ENCODE measurements at regions not wholly inside any gene's neighbourhood (a gene's known extent, or its start where the extent isn't known, plus 50 kb on each side); places are given as distances from the start of the nearest gene placed in this dataset.
"Not testable (repeated sequence)": the region's sequence is repeated elsewhere in the genome, so short reads cannot be mapped to it uniquely, and the experiment has no call there.

DNA sequence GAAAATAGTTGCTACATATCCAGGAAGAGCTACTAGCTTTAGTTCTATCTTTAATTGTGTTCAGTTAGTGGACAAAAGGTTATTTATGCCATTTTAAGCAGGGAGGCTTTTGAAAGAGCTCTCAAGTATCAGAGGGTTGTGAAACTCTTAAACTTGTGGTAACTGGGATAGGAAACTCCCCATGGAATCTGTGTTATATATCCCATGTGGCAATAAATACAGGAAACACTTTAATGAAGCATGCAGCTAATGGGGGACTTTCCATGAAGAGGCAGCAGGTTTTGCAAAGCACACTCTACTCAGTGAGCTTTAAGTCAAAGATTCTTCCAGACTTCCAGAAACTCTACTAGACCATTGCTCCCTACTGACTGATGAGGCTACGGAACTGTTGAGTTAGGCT lies 805.0 kb upstream of the C9orf72 start:
- no peak for DNase-seq

DNA sequence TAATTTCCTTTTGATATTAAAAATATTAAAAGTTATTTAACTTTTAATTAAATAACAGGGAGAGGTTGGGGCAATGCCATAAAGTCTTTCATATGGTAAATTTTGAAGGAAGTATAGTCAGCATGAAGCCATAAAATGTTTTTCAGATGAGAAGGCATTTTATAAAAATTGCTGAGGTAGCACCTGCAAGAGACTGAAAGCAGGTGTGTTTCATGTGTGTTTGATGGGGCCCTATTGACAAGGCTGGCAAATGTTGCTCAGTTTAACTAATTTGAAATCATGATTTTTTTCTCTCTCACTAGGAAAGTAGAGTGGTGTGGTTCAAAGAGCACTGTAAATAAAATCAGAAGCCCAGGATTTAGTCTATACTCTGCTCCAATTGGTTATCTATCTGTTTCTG lies 805.8 kb upstream of the C9orf72 start:
- no peak for DNase-seq

DNA sequence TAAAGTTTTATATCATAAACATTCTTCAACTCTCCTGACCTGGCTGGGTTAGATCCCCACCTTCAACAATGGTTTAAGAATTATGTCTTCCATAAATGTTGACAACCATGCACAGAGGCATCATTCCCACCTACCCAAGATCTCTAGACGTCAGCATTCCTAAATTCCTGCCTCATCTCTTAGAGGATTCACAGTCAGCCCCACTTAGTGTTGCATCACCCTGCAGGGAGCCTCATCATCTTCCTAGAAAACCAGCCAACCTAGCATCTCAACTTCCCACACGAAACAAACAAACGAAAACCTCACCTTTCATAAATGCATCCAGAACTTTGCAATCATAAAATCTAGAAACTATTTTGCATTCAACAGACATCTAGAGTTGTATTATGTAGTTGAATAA lies 816.1 kb upstream of the C9orf72 start:
- DNase-seq = no peak

DNA sequence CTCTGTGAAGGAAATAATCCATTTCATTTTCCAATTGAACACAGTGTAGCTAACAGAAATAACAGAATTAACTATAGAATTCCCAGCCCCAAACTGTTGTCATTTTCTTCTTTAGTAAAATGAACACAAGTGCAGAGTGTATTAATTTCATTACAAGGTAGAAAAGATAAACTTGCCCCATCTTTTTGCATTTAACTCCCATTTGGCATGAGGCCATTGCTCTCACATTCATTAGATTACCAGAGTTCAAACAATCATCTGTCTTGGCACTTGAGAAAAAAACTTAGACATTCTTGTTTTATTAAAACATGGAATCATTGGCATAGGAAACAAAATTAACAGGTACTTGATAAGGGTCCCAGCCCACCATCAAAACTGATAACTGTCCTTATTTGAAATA lies 821.5 kb upstream of the C9orf72 start:
- DNase-seq = no peak

DNA sequence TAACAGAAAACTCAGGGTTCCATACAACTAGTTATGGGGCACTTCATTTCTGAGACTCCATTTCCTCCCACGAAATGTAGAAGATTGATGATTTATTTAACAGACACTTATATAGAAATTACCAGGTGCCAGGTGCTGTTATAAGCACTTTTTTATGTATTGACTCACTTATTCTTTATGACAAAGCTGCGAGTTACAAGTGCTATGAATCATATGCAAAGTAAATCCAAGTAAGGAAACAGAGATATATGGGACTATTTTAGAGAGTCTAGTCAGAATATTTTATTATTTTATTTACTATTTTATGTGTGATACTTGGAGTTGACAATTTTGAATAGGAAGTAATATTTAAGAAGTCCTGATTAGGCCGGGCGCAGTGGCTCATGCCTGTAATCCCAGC lies 822.8 kb upstream of the C9orf72 start:
- no peak for DNase-seq

DNA sequence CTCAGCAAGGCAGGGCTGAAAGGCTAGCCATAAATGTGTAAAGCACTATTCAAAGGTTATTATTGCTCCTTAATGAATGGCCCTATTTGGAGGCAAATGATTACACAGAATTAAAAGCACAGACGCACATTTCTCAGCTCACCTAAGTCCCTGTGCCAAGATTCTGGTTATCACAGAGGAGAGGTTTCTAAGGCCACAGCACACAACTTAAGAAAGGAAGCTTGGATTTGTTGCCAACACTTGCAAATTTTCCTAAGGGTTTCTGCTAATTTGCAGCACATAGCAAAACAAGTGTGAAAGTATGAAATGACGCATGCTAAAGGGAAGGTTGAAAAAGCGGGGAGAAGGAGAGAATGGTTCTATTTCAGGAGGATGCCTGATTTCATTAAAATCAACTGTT lies 834.1 kb upstream of the C9orf72 start:
- no peak for DNase-seq

DNA sequence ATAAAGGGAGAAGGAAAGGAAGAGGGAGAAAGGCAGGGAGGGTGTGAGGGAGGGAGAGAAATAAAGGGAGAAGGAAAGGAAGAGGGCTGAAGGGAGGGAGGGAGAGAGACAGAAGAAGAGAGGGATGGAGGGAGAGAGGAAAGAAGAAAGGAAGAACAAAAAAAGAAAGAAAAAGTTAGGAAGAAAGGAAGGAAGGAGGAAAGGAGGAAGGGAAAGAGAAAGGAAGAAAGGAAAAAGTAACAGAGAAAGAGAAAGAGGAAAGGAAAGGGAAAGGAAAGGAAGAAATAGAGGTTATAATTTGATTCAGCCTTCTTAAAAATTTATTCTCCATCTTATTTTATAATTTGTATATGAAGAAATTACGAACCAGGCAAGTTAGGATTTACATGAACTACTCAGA lies 836.6 kb upstream of the C9orf72 start:
- DNase-seq = no peak

DNA sequence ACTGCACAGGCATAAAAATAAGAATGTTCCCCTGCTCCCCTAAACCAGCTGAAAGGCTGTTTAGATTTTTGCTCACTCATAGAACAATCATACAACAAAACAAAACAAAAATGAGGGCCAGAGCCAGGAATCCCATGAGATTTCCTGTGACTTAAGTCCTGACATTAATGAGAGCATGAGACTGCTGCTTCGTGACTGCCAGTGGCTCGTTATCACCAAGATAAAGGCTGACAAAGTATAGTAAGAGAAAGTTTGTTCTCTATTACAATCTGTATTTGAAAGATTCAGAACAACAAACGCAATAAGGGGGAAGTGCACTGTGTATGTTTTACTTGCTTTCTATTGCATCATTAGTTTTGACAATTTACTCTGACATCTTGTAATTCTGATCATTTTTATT lies 837.1 kb upstream of the C9orf72 start:
- DNase-seq = no peak

DNA sequence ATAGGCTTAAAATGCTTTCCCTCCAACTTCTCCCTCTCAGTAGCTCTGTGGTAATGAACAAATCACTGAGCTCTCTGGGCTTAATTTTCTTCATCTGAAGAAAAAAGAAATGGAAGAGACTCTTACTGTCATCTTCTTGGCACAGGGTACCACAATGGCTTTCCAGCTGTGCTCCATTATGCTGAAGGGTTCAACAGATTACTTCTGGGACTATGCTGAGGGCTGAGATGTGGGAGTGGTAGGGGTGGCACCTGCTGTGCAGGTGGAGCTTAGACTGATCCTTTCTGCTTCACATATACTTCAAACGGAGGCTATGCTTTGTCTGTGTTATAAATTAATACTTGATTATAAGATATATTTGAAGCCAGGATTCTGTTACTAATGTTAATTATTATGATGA lies 840.2 kb upstream of the C9orf72 start:
- no peak for DNase-seq

DNA sequence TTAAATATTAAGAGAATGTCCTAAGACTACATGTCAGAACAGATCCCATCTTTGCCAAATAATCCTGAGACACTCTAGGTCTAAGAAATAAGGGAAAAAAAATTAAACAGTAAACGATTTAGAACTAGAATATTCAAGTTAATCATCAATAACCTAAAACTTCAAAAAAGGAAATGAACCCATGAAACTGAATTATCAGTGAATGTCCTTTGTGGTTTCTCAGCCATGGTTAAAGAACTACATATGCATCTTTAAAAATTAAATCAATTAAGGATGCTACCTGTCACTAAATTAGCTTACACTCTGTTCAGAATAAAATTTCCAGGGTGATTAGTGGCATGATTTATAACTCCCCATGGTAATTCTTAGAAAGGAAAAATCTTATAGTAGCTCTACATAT lies 850.0 kb upstream of the C9orf72 start:
- no peak for DNase-seq

DNA sequence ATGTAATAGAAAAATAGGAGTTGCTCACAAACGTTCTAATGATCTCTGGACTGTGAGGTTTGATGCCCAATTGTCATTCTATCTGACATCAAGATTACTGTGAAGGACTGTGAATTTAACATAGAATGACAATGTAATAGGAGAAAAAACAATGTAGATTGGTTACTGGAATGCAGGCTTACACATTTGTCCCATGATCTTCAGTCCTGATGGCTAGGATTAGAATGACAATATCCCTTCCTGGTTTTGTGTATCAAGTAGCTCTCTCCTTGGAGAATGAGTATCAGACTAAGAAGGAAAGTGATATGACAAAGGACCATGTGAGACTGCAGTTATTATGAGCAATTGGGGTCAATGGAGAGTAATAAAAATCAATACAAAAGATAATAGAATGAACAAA lies 862.2 kb upstream of the C9orf72 start:
- no peak for DNase-seq

DNA sequence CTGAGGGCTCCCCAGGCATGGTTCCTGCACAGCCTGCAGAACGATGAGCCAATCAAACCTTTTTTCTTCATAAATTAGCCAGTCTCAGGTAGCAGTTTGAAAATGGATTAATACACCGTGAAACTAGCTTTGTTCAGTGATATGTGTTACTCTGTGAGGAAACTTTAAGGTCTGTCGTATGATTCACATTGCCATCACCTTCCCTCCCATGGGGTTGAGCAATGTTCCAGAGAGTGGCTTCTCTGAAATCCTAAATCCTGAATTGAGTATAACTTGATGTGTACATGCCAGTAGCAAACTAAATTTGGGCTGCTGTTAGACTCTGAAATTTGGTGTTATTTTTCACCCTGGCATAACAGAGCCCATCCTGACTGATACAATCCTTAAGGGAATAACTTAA lies 866.4 kb upstream of the C9orf72 start:
- no peak for DNase-seq

DNA sequence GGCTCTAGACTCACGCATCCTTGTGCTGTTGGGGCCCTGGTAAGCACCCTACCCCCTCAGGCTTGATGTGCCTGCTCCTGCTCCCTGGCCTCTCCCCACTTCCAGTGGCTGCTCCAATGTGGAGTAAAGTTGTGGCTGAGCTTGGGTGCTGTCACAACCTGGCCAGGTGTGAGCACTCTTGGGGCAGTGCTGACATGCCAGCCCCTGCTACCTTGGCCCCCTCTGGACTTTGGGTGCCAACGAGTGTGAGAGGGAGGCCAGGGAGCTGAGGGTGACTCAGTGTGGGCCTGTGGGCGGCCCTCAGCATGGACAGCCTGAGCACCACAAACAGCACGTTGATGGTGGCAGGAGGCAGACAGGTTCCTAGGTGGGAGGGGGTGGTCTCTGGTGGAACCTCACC lies 870.2 kb upstream of the C9orf72 start:
- DNase-seq = no peak

DNA sequence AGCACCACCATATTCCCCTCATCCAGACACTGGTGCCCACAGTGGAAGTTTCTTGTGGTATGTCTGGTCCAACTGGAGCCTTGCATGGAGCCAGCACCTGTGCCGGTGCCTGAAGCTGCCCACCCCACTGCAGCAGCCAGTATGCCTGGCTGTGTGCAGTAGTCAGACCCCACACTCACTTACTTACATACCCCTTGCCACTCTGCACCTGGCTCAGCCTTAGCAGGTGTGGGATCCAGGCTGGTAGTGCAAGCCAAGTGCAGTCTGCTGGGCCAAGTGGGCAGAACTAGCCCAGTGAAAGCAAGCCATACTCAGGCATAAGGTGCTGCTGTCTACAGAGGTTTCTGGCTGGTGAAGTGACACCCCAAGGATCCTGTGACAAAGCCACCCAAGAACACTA lies 871.4 kb upstream of the C9orf72 start:
- DNase-seq = no peak

DNA sequence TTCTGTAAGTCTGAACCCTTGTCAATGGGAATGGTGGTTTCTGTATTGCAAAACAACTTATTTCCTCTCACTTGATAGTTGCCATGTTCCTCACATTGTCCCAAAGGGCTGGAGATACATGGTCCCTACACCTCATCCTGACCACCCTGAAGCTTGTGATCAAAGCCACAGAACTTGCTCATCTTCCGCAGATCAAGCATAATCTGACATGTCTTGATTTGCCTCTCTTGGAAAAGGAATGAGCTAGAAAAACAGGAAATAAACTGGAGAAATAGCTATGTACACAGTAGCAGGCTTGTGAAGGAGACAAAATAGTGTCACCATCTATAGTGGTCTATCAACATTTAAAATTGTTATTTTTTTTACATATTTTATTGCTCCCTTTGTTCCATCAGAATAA lies 871.9 kb upstream of the C9orf72 start:
- no peak for DNase-seq

DNA sequence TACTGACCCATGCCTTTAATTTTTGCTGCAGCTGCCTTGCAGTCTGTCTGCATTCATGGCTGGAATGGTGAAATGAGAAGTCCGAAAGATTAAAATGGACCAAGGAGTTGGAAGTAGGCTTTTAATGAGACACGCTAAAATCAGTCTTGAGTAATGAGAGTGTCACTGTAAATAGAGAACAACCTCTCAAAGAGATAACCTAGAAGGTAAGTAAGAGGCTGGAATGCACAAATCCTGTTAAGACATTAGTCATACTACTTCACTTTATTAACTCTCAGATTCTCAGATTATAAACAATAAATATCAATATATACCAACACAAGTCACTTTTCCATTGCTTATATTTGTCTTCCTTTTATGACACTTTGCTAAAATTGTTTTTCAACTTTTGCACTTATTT lies 880.6 kb upstream of the C9orf72 start:
- DNase-seq = no peak

DNA sequence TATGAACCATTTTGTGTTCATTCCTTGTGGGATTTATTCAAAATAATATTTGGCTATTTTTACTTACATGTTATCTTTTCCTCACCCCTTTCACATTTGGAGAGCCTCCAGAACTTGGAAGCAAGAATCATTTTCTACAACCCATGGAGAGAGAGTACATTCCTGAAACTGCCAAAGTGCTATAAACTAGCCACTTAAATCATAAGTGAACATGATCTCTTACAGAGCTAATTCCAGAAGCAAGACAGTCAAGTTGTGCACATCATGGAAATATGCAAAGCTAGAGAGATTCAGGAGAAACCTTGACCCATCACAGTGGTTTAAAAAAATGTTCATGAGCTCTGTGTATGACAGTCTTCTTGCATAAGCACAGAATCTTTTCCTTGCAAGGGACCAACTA lies 883.6 kb upstream of the C9orf72 start:
- DNase-seq = no peak

DNA sequence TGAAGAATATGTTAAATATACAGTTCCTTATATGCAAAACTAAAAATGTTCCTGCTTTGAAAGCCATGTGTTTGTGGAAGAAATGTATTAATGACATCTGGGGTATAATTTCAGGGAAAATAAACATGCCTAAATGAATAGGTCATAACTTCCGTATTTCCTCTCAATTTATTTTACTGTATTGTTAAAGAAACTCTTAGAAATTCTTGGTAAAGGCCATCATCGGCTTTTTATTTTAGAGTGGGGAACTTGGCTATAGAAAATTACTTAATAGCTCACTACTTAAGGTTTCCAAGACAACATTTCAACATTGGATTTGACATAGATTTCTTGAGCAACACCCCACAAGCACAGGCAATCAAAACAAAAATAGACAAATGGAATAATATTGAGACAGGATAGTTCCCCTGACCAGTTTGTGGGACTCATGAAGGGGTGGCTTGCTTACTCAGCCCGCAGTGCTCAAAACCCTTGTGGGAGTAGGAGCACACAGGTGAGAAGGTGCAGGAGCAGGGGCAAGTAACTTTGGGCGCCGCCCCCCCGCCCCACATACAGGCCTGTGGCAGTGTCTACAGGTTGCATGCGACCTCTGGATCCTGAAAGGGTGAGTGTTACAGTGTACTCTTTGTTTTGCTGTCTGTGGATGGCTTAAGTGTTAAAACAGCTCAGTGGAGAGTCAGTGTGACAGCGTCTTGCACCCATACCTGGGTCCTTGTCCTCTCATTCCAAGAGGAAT lies 891.4 kb upstream of the C9orf72 start:
- DNase-seq = no peak

DNA sequence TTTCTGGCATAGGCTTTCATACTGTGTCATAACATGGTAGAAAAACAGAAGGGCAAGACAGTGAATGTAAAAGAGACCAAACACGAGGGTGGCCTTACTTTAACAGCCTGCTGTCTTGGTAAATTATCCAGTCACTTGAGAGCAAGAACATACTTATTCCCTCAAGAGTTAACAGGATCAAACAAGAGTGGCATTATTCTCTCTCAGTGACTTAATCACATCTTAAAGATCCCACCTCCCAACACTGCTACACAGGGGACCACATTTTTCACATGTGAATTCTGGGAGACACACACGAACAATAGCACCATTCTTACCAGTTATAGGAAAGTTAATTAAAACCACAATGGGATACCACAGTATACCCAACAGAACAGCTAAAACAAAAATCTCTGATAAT lies 898.0 kb upstream of the C9orf72 start:
- DNase-seq = no peak

DNA sequence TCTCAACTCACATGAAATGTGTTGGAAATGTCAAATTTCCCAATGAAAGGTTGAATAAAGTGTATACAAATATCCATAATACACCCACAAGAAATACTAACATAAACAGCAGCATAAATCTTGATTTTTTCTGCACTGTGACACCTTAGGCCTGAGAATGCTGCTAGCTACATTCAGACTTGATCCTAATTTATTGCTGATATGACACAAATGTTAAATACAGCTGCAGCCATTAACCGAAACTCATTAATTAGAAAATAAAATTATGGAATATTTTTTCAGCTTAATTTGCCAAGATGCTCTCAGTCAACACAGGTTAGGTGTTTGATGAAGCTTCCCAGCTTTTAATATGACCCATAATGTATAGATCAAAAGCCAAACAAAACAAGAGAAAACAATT lies 914.3 kb upstream of the C9orf72 start:
- DNase-seq = no peak

DNA sequence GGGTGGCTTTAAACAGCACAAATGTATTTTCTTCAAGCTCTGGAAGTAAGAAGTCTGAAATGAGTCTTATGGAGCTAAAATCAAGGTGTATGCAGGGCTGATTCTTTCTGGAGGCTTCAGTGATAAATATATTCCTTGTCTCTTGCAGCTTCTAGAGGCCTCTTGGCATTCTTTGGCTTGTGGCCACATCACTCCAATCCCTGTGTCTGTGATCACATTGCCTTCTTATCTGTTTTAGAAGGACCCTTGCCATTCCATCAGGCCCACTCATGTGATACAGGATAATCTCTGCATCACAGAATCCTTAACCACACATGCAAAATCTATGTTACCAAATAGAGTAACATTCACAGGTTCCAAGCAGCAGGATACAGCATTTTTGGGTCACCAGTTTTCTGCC lies 917.8 kb upstream of the C9orf72 start:
- no peak for DNase-seq

DNA sequence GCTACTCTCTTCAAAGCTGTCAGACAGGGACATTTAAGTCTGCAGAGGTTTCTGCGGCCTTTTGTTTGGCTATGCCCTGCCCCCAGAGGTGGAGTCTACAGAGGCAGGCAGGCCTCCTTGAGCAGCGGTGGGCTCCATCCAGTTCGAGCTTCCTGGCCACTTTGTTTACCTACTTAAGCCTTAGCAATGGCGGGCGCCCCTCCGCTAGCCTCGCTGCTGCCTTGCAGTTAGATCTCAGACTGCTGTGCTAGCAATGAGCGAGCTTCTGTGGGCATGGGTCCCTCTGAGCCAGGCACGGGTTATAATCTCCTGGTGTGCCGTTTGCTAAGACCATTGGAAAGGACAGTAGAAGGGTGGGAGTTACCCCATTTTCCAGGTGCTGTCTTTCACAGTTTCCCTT lies 924.9 kb upstream of the C9orf72 start:
- not testable (repeated sequence) for DNase-seq

DNA sequence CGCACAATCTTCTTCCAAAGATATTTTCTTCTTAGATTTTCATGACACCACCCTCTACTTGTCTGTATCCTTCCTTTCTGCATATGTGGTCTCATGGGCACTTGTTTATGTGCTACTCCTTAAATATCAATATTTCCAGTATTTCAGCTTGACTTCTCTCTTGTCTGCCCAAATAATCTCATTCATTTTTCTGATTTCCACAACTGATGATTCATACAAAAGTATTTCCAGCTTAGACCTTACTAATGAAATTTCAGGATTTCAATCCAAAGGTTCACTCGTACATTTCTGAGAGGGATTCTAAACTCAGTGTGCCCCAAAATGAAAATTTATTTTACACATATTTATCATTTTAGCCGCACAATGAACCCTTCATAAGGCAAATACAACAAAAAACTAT lies 928.9 kb upstream of the C9orf72 start:
- DNase-seq = no peak

DNA sequence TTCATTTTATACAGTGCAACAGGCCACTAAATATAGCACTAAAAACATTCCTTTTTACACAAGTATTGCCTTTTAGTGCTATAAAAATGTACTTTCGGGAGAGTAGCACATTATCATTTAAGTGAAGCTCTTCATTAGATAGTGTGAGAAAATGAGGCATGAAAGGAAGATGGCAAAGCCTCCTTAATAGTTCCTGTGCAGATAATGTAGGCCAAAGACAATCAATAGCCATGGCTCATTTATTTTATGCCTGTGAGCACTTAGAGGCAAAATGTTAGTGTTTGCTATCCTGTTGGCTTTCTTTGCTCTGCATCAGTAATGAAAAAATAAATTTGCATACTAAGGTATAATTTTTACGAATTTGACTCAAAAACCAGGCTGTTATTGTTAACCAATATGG lies 929.5 kb upstream of the C9orf72 start:
- no peak for DNase-seq

DNA sequence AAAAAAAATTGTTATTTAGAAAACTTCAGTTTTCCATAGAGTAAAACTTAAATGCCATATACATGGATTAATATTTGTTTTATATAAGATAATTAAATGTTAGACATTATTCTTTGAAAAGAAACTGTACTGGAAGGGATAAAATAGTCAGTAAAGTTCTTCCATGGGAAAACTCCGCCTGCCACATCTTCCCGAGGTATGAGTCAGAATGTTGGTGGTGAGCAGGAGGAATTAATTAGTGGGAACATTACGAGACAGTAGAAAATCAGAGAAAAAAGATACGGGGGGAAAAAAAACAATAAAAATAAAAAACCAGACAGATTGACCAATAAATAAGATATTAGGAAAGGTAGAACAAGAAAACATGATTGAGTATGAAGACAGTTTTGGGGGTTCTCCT lies 930.3 kb upstream of the C9orf72 start:
- no peak for DNase-seq

DNA sequence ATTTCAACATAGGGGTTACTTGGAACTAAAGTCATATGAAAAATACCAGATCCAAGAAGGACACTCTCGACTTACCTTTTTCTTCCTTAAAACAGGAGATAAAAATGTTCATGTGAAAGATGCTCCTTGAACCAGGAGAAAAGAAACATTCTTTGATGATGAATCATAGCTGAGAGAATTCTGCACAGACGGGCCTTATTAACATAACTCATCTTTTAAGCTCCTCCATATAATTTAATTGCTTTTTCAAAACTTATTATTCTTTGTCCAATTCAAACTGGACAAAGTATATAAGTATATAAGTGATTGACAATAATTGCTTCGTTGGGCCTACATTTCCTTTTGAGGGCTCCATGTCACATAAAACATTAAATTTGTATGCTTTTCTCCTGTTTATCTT lies 945.2 kb upstream of the C9orf72 start:
- no peak for DNase-seq
